ENCODE measurements at regions not wholly inside any gene's neighbourhood (a gene's known extent, or its start where the extent isn't known, plus 50 kb on each side); places are given as distances from the start of the nearest gene placed in this dataset.

DNA sequence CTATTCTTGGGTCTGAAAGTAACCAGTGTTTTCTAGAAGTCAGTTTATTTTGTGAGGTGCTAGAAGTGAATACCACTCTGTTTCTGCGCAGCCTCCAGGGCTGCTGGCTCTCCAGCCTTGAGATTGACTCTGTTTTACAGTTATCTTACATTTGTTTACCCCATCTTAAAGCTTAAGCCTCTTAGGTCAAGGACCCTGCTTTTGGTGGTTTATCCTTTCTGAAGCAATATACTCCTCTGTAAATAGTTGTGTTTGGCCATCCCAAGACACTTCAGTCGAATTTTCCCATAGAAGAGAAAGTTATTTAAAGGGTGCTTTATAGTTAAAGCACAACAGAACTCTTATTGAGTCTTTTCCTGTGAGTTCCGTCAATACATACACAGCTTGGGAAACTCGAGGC, 190.6 kb upstream of the RSPO3 start:
- ChIA-PET RAD21 (ENCODE audit: unreplicated experiment) (no interaction called here), CTCF (interaction anchor here (1.1 kb wide), 1 partner anchor 13 kb away, joined by 3 read pairs; no protein-coding TSS in a partner anchor), SMC1A (ENCODE audit: uncharacterized antibody, unreplicated experiment) (no interaction called here), POLR2A (no interaction called here)
- H4K20me1 ChIP-seq (ENCODE audit: control insufficient read depth, insufficient read depth) = no peaks in the 10 kb centered on the region
- no peak overlapping the region for H2AFZ ChIP-seq (ENCODE audit: control insufficient read depth, low read depth, low read length)
- no TSS peak for BruUV-seq (replicated peaks)
- no peak overlapping the region for H3K27ac ChIP-seq (ENCODE audit: control insufficient read depth, insufficient read depth)
- no peak overlapping the region for H3K4me3 ChIP-seq
- H3K4me1 ChIP-seq (ENCODE audit: control insufficient read depth, insufficient read depth, low read length) = no peaks in the 10 kb centered on the region
- no peak overlapping the region for H3K4me2 ChIP-seq (ENCODE audit: control insufficient read depth, insufficient read depth)
- H3K27me3 ChIP-seq (replicated peaks in 1 of 2; ENCODE audit: control insufficient read depth in 2 of 2, insufficient read depth in 2 of 2, low read length in 1 of 2) = no peaks in the 10 kb centered on the region; a peak in 1 of 4 replicates
- FAIRE-seq (no peak), DNase-seq (ENCODE audit: low read depth, low spot score) (no peak), ATAC-seq (no peak)
- intact Hi-C loops (cut with micrococcal nuclease; ENCODE audit: unreplicated experiment) (no loop called here), in situ Hi-C loops (cut with MboI) (no loop called here)
- H3K9me3 ChIP-seq (replicated peaks; ENCODE audit: control insufficient read depth, insufficient read depth, low read length) = no peaks in the 10 kb centered on the region
- no peaks in the 10 kb centered on the region for H3K79me2 ChIP-seq (ENCODE audit: control insufficient read depth, insufficient read depth, low read length)
- H3K36me3 ChIP-seq (ENCODE audit: control insufficient read depth in 2 of 2, insufficient read depth in 2 of 2, low read length in 1 of 2) = no peaks in the 10 kb centered on the region
- no peak for TF ChIP-seq JUND (IDR thresholded peaks at IDR 0.05; ENCODE audit: low read depth, low read length)
- TF ChIP-seq, protein P1, sequence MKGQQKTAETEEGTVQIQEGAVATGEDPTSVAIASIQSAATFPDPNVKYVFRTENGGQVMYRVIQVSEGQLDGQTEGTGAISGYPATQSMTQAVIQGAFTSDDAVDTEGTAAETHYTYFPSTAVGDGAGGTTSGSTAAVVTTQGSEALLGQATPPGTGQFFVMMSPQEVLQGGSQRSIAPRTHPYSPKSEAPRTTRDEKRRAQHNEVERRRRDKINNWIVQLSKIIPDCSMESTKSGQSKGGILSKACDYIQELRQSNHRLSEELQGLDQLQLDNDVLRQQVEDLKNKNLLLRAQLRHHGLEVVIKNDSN (IDR thresholded peaks at IDR 0.05; ENCODE audit: borderline replicate concordance, extremely low read length, insufficient read depth, low read depth, low read length) = no peak
- TF ChIP-seq ZNF217 (IDR thresholded peaks at IDR 0.05) = no peak
- TF ChIP-seq FOS (IDR thresholded peaks at IDR 0.05; ENCODE audit: borderline replicate concordance, extremely low read depth, insufficient read length) = no peak
- TF ChIP-seq MTA2 (IDR thresholded peaks at IDR 0.05; ENCODE audit: low read depth) = no peak
- no peak for TF ChIP-seq ZNF274 (IDR thresholded peaks at IDR 0.05; ENCODE audit: insufficient read depth, insufficient read length)
- TF ChIP-seq, protein P2, sequence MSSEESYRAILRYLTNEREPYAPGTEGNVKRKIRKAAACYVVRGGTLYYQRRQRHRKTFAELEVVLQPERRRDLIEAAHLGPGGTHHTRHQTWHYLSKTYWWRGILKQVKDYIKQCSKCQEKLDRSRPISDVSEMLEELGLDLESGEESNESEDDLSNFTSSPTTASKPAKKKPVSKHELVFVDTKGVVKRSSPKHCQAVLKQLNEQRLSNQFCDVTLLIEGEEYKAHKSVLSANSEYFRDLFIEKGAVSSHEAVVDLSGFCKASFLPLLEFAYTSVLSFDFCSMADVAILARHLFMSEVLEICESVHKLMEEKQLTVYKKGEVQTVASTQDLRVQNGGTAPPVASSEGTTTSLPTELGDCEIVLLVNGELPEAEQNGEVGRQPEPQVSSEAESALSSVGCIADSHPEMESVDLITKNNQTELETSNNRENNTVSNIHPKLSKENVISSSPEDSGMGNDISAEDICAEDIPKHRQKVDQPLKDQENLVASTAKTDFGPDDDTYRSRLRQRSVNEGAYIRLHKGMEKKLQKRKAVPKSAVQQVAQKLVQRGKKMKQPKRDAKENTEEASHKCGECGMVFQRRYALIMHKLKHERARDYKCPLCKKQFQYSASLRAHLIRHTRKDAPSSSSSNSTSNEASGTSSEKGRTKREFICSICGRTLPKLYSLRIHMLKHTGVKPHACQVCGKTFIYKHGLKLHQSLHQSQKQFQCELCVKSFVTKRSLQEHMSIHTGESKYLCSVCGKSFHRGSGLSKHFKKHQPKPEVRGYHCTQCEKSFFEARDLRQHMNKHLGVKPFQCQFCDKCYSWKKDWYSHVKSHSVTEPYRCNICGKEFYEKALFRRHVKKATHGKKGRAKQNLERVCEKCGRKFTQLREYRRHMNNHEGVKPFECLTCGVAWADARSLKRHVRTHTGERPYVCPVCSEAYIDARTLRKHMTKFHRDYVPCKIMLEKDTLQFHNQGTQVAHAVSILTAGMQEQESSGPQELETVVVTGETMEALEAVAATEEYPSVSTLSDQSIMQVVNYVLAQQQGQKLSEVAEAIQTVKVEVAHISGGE (CRISPR knock-in tag; IDR thresholded peaks at IDR 0.05) = no peak
- no peak for TF ChIP-seq NR2C2 (IDR thresholded peaks at IDR 0.05; ENCODE audit: borderline replicate concordance, control insufficient read depth, insufficient read length, low read depth)
- no peak for TF ChIP-seq ZNF622 (IDR thresholded peaks at IDR 0.05)
- no peak for TF ChIP-seq RUNX3 (IDR thresholded peaks at IDR 0.05; ENCODE audit: low read length)
- no peak for TF ChIP-seq MEF2B (IDR thresholded peaks at IDR 0.05; ENCODE audit: partially characterized antibody, poor library complexity, severe bottlenecking)
- no peak for TF ChIP-seq YBX1 (IDR thresholded peaks at IDR 0.05)
- no peak for TF ChIP-seq DPF2 (IDR thresholded peaks at IDR 0.05)
- WGBS (ENCODE audit: insufficient coverage, insufficient replicate concordance, low lambda C conversion rate, missing lambda C conversion rate) = 25% methylated on average over 4 of the region's 4 CpGs
- no peak overlapping the region for H3K9ac ChIP-seq (ENCODE audit: control insufficient read depth, insufficient read depth, low read length)

Measured in GM12878 (cell line).